GM12878 (cell line): ENCODE measurements at regions not wholly inside any gene's neighbourhood (a gene's known extent, or its start where the extent isn't known, plus 50 kb on each side); places are given as distances from the start of the nearest gene placed in this dataset.

ENCODE experiments used
- ATAC-seq: fragments of 200-7000 bp; cut with Tn5 transposase; 3 replicates; pipeline ENCODE4 v1.9.1; 2020; ENCODE audit warnings: mild to moderate bottlenecking, moderate library complexity
- BruUV-seq: library from RNA; stranded (reverse); fragments of 400-500 nt; replicated peaks from 2 replicates; lab custom pipeline; 2021; lab: Mats Ljungman, UMichigan
- CTCF ChIA-PET: fragments of 300-600 bp; sonication (Branson Sonifier 250); formaldehyde crosslinking; extraction: SDS; loops from one replicate; lab custom pipeline; 2021; ENCODE audit warnings: inconsistent platforms; lab: Yijun Ruan, JAX
- POLR2A ChIA-PET: fragments of 350-600 bp; formaldehyde crosslinking; extraction: SDS; loops from one replicate; lab custom pipeline; 2021; ENCODE audit warnings: inconsistent platforms; lab: Charles Lee
- RAD21 ChIA-PET: fragments of 300-600 bp; sonication (Branson Sonifier 250); formaldehyde crosslinking; loops from one replicate; lab custom pipeline; 2023; ENCODE audit warnings: antibody characterized with exemption; ENCODE audit not compliant: unreplicated experiment; lab: Charles Lee
- SMC1A ChIA-PET: fragments of 300-600 bp; sonication (Branson Sonifier 250); formaldehyde crosslinking; loops from one replicate; lab custom pipeline; 2023; ENCODE audit not compliant: unreplicated experiment, uncharacterized antibody; lab: Charles Lee
- DNase-seq: peaks from one replicate; pipeline ENCODE4 v3.0.0-alpha.2; 2011; ENCODE audit warnings: low read depth, low spot score
- FAIRE-seq: peaks from 3 replicates; lab custom pipeline; 2011; peaks lifted over from hg19 to GRCh38; lab: Jason Lieb, UNC
- H2AFZ ChIP-seq: 2 replicates; pipeline ENCODE4 v1.6.0; 2011; ENCODE audit warnings: low read depth, low read length, control low read depth; ENCODE audit not compliant: control insufficient read depth
- H3K27ac ChIP-seq: 2 replicates; pipeline ENCODE4 v1.5.1; 2011; ENCODE audit warnings: control low read depth; ENCODE audit not compliant: control insufficient read depth, insufficient read depth
- H3K27me3 ChIP-seq, 2 experiments: replicated peaks in 1 of 2; 2 replicates each; pipeline versions ENCODE4 v1.6.0 to v1.6.1; 2011; ENCODE audit warnings: low read length in 1 of 2; ENCODE audit not compliant: control insufficient read depth in 2 of 2, insufficient read depth in 2 of 2
- H3K36me3 ChIP-seq, 2 experiments: 2 replicates each; pipeline ENCODE4 v1.5.1; 2011; ENCODE audit warnings: low read length in 1 of 2; ENCODE audit not compliant: control insufficient read depth in 2 of 2, insufficient read depth in 2 of 2
- H3K4me1 ChIP-seq: 2 replicates; pipeline ENCODE4 v1.6.1; 2011; ENCODE audit warnings: mild to moderate bottlenecking, low read length, moderate library complexity, mixed read lengths; ENCODE audit not compliant: control insufficient read depth, insufficient read depth
- H3K4me2 ChIP-seq: 2 replicates; pipeline ENCODE4 v1.6.0; 2011; ENCODE audit warnings: control low read depth; ENCODE audit not compliant: control insufficient read depth, insufficient read depth
- H3K4me3 ChIP-seq: fragments of 200-600 bp; sonication (generic); 2 replicates; pipeline ENCODE4 v1.5.1; 2016
- H3K79me2 ChIP-seq: 2 replicates; pipeline ENCODE4 v1.6.0; 2011; ENCODE audit warnings: low read length; ENCODE audit not compliant: control insufficient read depth, insufficient read depth
- H3K9ac ChIP-seq: 2 replicates; pipeline ENCODE4 v1.8.0; 2011; ENCODE audit warnings: low read length, control low read depth, mixed read lengths; ENCODE audit not compliant: control insufficient read depth, insufficient read depth
- H3K9me3 ChIP-seq: replicated peaks from 3 replicates; pipeline ENCODE4 v1.5.1; 2011; ENCODE audit warnings: mild to moderate bottlenecking, low read length; ENCODE audit not compliant: control insufficient read depth, insufficient read depth
- H4K20me1 ChIP-seq: 2 replicates; pipeline ENCODE4 v1.6.0; 2011; ENCODE audit not compliant: control insufficient read depth, insufficient read depth
- ASH2L ChIP-seq: fragments of 300-600, 200-600 bp; sonication (generic); IDR thresholded peaks from 2 replicates; pipeline ENCODE4 v1.6.1; 2017; ENCODE audit warnings: low read depth, mild to moderate bottlenecking, borderline replicate concordance
- CBX3 ChIP-seq: fragments of 200-600 bp; sonication (generic); IDR thresholded peaks from 2 replicates; pipeline ENCODE4 v1.6.1; 2016; ENCODE audit warnings: low read depth, borderline replicate concordance
- FOXM1 ChIP-seq: IDR thresholded peaks from 2 replicates; pipeline ENCODE4 v1.6.1; 2012; ENCODE audit warnings: low read depth, mild to moderate bottlenecking, inconsistent platforms, low read length, moderate library complexity
- NFIC ChIP-seq: IDR thresholded peaks from 2 replicates; pipeline ENCODE4 v1.6.1; 2012; ENCODE audit warnings: low read depth, mild to moderate bottlenecking, inconsistent platforms, low read length, moderate library complexity
- NR2C1 ChIP-seq: fragments of 450-650 bp; IDR thresholded peaks from 2 replicates; pipeline ENCODE4 v1.6.1; 2017; ENCODE audit warnings: antibody characterized with exemption, mild to moderate bottlenecking, moderate library complexity
- NR2C2 ChIP-seq: IDR thresholded peaks from 2 replicates; pipeline ENCODE4 v1.6.1; 2011; ENCODE audit warnings: borderline replicate concordance, low read depth; ENCODE audit not compliant: control insufficient read depth, insufficient read length
- RBBP5 ChIP-seq: fragments of 200-600 bp; sonication (generic); conservative IDR thresholded peaks from 2 replicates; pipeline ENCODE4 v1.6.1; 2016
- RELA ChIP-seq: fragments of 450-650 bp; IDR thresholded peaks from 2 replicates; pipeline ENCODE4 v1.8.0; 2014; ENCODE audit warnings: borderline replicate concordance; ENCODE audit not compliant: partially characterized antibody
- SMAD5 ChIP-seq: IDR thresholded peaks from 2 replicates; pipeline ENCODE4 v1.6.1; 2016; ENCODE audit warnings: antibody characterized with exemption, low read depth
- TBL1XR1 ChIP-seq: IDR thresholded peaks from 2 replicates; pipeline ENCODE4 v1.6.1; 2012; ENCODE audit warnings: low read depth, low read length, improper control_type of control experiment
- TCF3 ChIP-seq: IDR thresholded peaks from 2 replicates; pipeline ENCODE4 v1.6.1; 2012; ENCODE audit warnings: low read depth, mild to moderate bottlenecking, low read length, borderline replicate concordance; ENCODE audit not compliant: insufficient read depth
- ZBED1 ChIP-seq: IDR thresholded peaks from 2 replicates; pipeline ENCODE4 v1.6.1; 2016; ENCODE audit warnings: borderline replicate concordance
- ZNF274 ChIP-seq: IDR thresholded peaks from one replicate; pipeline ENCODE4 v1.8.0; 2011; ENCODE audit not compliant: insufficient read length, insufficient read depth
- WGBS: methylation state at CpG from one replicate; pipeline ENCODE4 v1.1.6; 2016; ENCODE audit warnings: low lambda C conversion rate; ENCODE audit not compliant: insufficient replicate concordance, insufficient coverage; ENCODE audit errors: missing lambda C conversion rate; 5-methylcytosine and 5-hydroxymethylcytosine counted together
- in situ Hi-C: fragments of 300-500 bp; cut with MboI; formaldehyde crosslinking; loops from 9 replicates; pipeline ENCODE4 v1.14.3; 2018; ENCODE audit warnings: mixed read lengths
- intact Hi-C: fragments of 100-400 bp; cut with micrococcal nuclease; formaldehyde crosslinking; loops from one replicate; pipeline ENCODE4 v1.14.2; 2022; ENCODE audit not compliant: unreplicated experiment
- TF ChIP-seq, protein P1 (sequence below): fragments of 150-350 bp; IDR thresholded peaks from 2 replicates; pipeline ENCODE4 v1.6.1; 2016; ENCODE audit warnings: low read depth, low read length
- TF ChIP-seq, protein P2 (sequence below): fragments of 450-650 bp; formaldehyde crosslinking; IDR thresholded peaks from 2 replicates; pipeline ENCODE4 v1.4.0; 2022; ENCODE audit warnings: mild to moderate bottlenecking, moderate library complexity
- TF ChIP-seq, protein P3 (sequence below): fragments of 450-650 bp; IDR thresholded peaks from 2 replicates; pipeline ENCODE4 v1.6.1; 2016; ENCODE audit warnings: mild to moderate bottlenecking

DNA sequence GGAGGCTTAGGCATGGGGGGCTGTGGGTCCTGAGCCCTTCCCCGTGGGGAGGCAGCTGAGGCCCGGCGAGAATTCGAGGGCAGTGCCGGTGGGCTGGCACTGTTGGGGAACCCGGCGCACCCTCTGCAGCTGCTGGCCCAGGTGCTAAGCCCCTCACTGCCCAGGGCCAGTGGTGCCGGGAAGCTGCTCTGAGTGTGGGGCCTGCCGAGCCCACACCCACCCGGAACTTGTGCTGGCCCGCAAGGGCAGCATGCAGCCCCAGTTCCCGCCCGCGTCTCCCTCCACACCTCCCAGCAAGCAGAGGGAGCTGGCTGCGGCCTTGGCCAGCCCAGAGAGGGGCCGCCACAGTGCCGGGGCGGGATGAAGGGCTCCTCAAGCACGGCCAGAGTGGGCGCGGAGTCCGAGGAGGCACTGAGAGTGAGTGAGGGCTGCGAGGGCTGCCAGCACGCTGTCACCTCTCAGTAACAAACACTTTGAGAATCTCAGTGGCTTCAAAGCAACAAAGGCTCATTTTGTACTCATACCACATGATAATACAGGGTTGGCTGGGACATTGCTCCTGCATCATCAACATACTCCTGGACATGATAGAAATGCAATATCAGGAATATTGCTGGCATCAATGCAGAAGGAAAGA lies 265.7 kb upstream of the ANKRD55 start (continued):
- TF ChIP-seq, protein P1, sequence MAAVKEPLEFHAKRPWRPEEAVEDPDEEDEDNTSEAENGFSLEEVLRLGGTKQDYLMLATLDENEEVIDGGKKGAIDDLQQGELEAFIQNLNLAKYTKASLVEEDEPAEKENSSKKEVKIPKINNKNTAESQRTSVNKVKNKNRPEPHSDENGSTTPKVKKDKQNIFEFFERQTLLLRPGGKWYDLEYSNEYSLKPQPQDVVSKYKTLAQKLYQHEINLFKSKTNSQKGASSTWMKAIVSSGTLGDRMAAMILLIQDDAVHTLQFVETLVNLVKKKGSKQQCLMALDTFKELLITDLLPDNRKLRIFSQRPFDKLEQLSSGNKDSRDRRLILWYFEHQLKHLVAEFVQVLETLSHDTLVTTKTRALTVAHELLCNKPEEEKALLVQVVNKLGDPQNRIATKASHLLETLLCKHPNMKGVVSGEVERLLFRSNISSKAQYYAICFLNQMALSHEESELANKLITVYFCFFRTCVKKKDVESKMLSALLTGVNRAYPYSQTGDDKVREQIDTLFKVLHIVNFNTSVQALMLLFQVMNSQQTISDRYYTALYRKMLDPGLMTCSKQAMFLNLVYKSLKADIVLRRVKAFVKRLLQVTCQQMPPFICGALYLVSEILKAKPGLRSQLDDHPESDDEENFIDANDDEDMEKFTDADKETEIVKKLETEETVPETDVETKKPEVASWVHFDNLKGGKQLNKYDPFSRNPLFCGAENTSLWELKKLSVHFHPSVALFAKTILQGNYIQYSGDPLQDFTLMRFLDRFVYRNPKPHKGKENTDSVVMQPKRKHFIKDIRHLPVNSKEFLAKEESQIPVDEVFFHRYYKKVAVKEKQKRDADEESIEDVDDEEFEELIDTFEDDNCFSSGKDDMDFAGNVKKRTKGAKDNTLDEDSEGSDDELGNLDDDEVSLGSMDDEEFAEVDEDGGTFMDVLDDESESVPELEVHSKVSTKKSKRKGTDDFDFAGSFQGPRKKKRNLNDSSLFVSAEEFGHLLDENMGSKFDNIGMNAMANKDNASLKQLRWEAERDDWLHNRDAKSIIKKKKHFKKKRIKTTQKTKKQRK, result no peak
- TF ChIP-seq RELA, result no peak
- TF ChIP-seq ZBED1, result no peak
- TF ChIP-seq NR2C1, result no peak
- no peak for TF ChIP-seq CBX3
- TF ChIP-seq TBL1XR1, result no peak
- no peak for TF ChIP-seq TCF3
- TF ChIP-seq FOXM1, result no peak

DNA sequence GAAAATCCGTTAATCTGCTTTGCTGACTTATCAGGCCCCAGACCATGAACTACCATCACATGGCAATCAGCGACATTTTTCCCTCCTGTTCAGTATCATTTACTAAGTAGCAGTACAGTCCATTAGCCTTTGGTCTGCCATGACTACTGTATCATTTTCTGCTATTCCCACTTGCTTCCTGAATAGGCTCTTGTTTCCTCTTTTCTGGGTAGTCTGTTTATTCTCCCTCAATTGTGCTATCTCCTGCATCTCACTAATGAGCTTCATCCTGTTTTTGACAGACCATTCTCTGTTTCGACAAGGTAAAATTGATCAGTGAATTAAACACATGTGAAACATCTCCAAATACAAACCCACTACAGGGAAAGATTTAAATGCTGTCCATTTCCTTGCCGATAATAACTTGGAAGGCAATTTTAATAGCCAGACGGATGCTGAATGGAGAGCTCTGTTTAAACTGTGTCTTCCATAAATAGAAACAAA lies 263.5 kb upstream of the ANKRD55 start:
- Histone ChIP-seq H3K36me3 (no peaks in the 10 kb centered on the region), H3K4me2 (no peak overlapping the region), H3K27me3 (no peaks in the 10 kb centered on the region; a peak in 1 of 4 replicates), H4K20me1 (no peaks in the 10 kb centered on the region), H3K27ac (no peak overlapping the region), H3K9me3 (no peaks in the 10 kb centered on the region), H3K9ac (no peak overlapping the region), H3K4me1 (no peaks in the 10 kb centered on the region), H2AFZ (no peak overlapping the region), H3K79me2 (no peaks in the 10 kb centered on the region), H3K4me3 (no peak overlapping the region)
- FAIRE-seq (no peak), DNase-seq (no peak), ATAC-seq (no peak)
- CTCF ChIA-PET, result no interaction called here
- no TSS peak for BruUV-seq
- in situ Hi-C loops, result no loop called here
- RAD21 ChIA-PET, result interaction anchor here (1.0 kb wide), 1 partner anchor 227 kb away, joined by 3 read pairs; no protein-coding TSS in a partner anchor
- POLR2A ChIA-PET, result no interaction called here
- SMC1A ChIA-PET, result interaction anchor here (0.8 to 0.9 kb wide), 2 partner anchors 11 to 69 kb away, joined by 3 to 5 read pairs; no protein-coding TSS in a partner anchor
- intact Hi-C loops, result no loop called here
- 48% methylated on average over 5 of the region's 5 CpGs for WGBS
- TF ChIP-seq SMAD5, result no peak
- TF ChIP-seq RBBP5, result no peak
- no peak for TF ChIP-seq ZNF274
- TF ChIP-seq, protein P2, sequence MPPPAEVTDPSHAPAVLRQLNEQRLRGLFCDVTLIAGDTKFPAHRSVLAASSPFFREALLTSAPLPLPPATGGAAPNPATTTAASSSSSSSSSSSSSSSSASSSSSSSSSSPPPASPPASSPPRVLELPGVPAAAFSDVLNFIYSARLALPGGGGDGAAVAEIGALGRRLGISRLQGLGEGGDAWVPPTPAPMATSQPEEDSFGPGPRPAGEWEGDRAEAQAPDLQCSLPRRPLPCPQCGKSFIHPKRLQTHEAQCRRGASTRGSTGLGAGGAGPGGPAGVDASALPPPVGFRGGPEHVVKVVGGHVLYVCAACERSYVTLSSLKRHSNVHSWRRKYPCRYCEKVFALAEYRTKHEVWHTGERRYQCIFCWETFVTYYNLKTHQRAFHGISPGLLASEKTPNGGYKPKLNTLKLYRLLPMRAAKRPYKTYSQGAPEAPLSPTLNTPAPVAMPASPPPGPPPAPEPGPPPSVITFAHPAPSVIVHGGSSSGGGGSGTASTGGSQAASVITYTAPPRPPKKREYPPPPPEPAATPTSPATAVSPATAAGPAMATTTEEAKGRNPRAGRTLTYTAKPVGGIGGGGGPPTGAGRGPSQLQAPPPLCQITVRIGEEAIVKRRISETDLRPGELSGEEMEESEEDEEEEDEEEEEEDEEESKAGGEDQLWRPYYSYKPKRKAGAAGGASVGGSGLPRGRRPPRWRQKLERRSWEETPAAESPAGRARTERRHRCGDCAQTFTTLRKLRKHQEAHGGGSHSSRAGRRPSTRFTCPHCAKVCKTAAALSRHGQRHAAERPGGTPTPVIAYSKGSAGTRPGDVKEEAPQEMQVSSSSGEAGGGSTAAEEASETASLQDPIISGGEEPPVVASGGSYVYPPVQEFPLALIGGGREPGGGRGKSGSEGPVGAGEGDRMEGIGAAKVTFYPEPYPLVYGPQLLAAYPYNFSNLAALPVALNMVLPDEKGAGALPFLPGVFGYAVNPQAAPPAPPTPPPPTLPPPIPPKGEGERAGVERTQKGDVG (CRISPR knock-in tag), result no peak
- no peak for TF ChIP-seq NFIC
- TF ChIP-seq, protein P3, sequence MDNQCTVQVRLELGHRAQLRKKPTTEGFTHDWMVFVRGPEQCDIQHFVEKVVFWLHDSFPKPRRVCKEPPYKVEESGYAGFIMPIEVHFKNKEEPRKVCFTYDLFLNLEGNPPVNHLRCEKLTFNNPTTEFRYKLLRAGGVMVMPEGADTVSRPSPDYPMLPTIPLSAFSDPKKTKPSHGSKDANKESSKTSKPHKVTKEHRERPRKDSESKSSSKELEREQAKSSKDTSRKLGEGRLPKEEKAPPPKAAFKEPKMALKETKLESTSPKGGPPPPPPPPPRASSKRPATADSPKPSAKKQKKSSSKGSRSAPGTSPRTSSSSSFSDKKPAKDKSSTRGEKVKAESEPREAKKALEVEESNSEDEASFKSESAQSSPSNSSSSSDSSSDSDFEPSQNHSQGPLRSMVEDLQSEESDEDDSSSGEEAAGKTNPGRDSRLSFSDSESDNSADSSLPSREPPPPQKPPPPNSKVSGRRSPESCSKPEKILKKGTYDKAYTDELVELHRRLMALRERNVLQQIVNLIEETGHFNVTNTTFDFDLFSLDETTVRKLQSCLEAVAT, result no peak
- no peak for TF ChIP-seq ASH2L
- TF ChIP-seq NR2C2, result no peak
